WTC11 (cell line): ENCODE measurements at regions not wholly inside any gene's neighbourhood (a gene's known extent, or its start where the extent isn't known, plus 50 kb on each side); places are given as distances from the start of the nearest gene placed in this dataset.
"Not testable (repeated sequence)": the region's sequence is repeated elsewhere in the genome, so short reads cannot be mapped to it uniquely, and the experiment has no call there.

Experiments
- ATF3 ChIP-seq: sonication (generic); formaldehyde crosslinking; conservative IDR thresholded peaks from 2 replicates; pipeline ENCODE4 v1.8.1; 2022; ENCODE audit warnings: mild to moderate bottlenecking, missing genetic modification reagents
- CTCF ChIP-seq: fragments of 200-600 bp; IDR thresholded peaks from 2 replicates; pipeline ENCODE4 v1.8.0; 2022; ENCODE audit warnings: antibody characterized with exemption
- JUN ChIP-seq: sonication (generic); formaldehyde crosslinking; IDR thresholded peaks from 2 replicates; pipeline ENCODE4 v1.8.0; 2023; ENCODE audit warnings: mild to moderate bottlenecking, missing genetic modification reagents
- SP1 ChIP-seq: sonication (generic); formaldehyde crosslinking; conservative IDR thresholded peaks from 2 replicates; pipeline ENCODE4 v1.8.1; 2022; ENCODE audit warnings: missing genetic modification reagents
- TCF7 ChIP-seq: sonication (generic); formaldehyde crosslinking; IDR thresholded peaks from 2 replicates; pipeline ENCODE4 v1.8.0; 2022; ENCODE audit warnings: mild to moderate bottlenecking, low read depth, missing genetic modification reagents, moderate library complexity
- ZNF121 ChIP-seq: sonication (generic); formaldehyde crosslinking; IDR thresholded peaks from 2 replicates; pipeline ENCODE4 v1.8.0; 2023; ENCODE audit warnings: missing genetic modification reagents
- TF ChIP-seq, protein P1 (sequence below): sonication (generic); formaldehyde crosslinking; IDR thresholded peaks from 2 replicates; pipeline ENCODE4 v1.8.1; 2022; ENCODE audit warnings: missing genetic modification reagents, borderline replicate concordance

GRCh38 chr1:104337927-104338326, 588.2 kb downstream of the AMY1C start:
- not testable (repeated sequence) for TF ChIP-seq CTCF; TCF7 (CRISPR knock-in tag); ZNF121 (CRISPR knock-in tag); ATF3 (CRISPR knock-in tag); SP1; JUN
- TF ChIP-seq, protein P1, sequence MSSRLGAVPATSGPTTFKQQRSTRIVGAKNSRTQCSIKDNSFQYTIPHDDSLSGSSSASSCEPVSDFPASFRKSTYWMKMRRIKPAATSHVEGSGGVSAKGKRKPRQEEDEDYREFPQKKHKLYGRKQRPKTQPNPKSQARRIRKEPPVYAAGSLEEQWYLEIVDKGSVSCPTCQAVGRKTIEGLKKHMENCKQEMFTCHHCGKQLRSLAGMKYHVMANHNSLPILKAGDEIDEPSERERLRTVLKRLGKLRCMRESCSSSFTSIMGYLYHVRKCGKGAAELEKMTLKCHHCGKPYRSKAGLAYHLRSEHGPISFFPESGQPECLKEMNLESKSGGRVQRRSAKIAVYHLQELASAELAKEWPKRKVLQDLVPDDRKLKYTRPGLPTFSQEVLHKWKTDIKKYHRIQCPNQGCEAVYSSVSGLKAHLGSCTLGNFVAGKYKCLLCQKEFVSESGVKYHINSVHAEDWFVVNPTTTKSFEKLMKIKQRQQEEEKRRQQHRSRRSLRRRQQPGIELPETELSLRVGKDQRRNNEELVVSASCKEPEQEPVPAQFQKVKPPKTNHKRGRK (CRISPR knock-in tag), result not testable (repeated sequence)
